ENCODE measurements at regions not wholly inside any gene's neighbourhood (a gene's known extent, or its start where the extent isn't known, plus 50 kb on each side); places are given as distances from the start of the nearest gene placed in this dataset.

DNA sequence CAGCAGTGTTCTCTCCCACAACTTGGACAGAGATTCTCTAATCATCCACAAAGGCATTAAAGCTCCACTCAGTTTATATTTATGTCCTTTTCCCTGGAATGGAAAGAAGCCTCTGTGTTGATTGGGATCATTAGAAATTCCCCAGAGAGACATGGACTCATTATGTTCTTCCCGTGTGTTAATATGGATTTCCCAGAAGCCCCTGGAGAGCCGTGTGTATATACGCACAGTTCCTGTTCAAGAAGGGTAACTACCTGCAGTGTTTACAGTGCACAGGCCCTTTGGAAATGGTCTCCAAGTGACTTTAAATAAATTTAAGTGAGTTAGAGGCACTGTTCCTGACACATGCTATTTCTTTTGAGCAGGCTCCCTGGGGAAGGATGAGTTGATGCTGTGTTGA lies 428.0 kb upstream of the TMTC1 start:
- DNase-seq (no peak), ATAC-seq (no peak)
- Mint-ChIP-seq H3K9me3 (no peaks in the 10 kb centered on the region), H3K4me3 (no peak overlapping the region), H3K4me1 (no peaks in the 10 kb centered on the region), H3K27ac (no peak overlapping the region), H3K27me3 (no peaks in the 10 kb centered on the region), H3K36me3 (ENCODE audit: low read depth) (no peaks in the 10 kb centered on the region)

DNA sequence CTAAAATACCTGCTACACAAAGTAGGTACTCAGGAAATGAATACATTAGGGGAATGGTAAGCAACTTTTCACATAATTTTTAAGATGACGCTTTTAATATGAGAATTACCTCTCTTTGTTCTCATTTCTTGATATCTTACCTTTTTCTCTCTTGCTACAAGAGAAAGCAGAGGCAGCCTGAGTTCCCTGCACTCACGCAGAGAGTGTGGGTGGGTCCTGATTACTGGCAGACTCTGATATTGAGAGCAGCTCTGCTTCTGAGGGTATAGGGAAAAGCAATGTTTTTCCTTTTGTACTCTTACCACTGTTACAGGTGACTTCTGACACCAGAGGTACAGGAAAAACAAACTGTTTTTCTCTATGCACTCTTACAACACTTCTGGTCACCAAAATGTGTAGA lies 420.2 kb upstream of the TMTC1 start:
- Mint-ChIP-seq H3K4me3 (no peak overlapping the region), H3K9me3 (no peaks in the 10 kb centered on the region), H3K27ac (no peak overlapping the region), H3K27me3 (peaks cover 9% of the 10 kb centered on the region), H3K36me3 (ENCODE audit: low read depth) (no peaks in the 10 kb centered on the region), H3K4me1 (no peaks in the 10 kb centered on the region)
- DNase-seq = no peak
- no peak for ATAC-seq

DNA sequence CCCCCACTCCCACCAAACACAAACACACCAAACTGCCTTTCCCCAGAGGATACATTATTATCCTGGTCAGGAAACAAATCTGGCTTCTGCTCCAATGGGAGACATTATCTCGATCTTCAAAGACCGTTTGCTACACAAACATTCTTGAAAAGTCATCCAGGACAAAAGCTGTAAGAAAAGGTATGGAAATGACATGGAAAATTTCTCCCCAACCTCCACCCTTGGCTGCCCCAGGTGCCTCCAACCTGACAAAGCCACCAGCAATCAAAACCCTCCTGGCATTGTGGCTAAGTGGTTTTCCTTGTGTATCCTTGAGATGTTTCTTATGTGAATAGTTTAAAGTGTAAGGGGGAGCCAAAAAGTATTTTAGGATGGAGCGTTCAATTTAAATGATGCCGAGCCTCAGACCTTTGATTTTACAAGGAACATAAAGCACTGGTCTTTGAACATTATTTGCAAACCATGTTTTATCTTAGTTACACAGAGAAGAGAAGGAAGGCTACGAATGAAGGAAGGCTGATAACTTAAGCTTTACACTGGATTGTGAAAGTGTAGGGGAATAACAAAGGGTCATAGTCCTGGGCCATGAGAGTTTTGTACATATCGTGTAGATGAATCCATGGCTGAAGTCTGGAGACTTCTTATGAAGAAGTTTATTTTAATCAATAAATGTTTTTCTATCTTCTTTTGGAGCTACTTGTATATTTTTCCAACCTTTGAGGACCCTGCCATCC lies 418.9 kb upstream of the TMTC1 start:
- no peak for ATAC-seq

DNA sequence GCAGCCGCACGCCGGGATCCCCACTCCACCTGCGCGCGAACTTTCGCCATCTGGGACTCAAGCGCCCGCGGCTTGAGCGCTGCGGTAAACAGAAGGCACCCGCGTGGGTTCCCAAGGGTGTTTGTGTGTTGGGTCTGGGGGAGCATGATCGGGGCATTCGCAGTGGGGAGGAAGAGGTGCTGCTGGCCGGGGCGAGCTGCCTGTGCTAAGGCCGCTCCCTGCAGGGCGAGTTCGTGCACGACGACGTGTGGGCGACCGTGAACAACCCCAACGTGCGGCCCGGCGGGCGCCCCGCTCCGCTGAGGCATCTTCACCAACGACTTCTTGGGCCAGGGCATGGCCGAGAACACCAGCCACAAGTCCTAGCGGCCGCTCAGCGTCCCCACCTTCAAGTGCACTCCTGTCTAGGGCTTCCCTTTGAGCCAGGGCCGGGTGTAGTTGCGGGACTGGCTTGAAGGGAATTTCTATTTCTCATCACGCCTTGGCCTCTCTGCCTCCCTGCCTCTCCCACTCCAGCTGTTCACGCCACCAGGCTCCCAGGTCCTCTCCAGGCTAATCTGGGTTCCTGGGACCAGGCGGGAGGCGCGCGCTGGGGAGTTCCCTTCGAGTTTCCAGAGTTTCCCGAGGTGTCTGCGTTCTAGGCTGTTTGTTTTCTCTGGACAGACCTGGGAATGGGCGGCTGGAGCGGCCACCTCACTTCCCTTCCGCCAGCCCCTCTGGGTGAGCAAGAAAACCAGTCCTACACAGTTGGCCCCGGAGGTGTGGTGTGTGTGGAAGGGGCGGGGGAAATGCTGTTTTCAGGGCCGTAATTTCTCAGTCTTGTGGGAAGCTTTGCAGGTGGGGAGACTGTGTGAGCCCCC lies 417.8 kb upstream of the TMTC1 start:
- DNase-seq = no peak
- ATAC-seq = no peak
- no peaks in the 10 kb centered on the region for H3K4me1 Mint-ChIP-seq
- H3K27me3 Mint-ChIP-seq = peaks cover 9% of the 10 kb centered on the region
- no peak overlapping the region for H3K4me3 Mint-ChIP-seq
- no peaks in the 10 kb centered on the region for H3K36me3 Mint-ChIP-seq (ENCODE audit: low read depth)
- no peaks in the 10 kb centered on the region for H3K9me3 Mint-ChIP-seq
- no peak overlapping the region for H3K27ac Mint-ChIP-seq

More for the DNA sequence above, 418.9 kb upstream of the TMTC1 start:
- peaks cover 9% of the 10 kb centered on the region for H3K27me3 Mint-ChIP-seq
- no peaks in the 10 kb centered on the region for H3K9me3 Mint-ChIP-seq
- no peak for DNase-seq
- H3K36me3 Mint-ChIP-seq (ENCODE audit: low read depth) = no peaks in the 10 kb centered on the region
- no peaks in the 10 kb centered on the region for H3K4me1 Mint-ChIP-seq
- no peak overlapping the region for H3K4me3 Mint-ChIP-seq
- no peak overlapping the region for H3K27ac Mint-ChIP-seq

DNA sequence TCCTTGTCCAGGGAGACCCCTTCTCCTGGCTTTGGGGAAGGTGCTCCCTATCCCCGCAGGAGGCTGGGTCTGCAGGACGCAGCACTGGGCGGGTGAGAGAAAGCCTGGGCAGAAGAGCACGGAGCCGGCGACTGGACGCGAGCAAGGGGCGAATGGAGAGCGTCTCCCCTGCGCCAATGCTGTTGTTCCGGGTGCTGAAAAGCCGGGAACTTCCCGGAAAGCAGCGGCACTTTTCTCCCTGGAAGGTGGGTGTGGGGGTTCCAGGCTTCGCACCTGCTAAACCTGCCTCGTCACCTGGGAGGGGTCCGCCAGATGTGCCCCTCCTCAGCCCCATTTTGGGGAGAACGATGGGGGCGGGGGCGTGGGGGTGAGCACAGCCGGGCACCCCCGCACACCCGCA lies 417.1 kb upstream of the TMTC1 start:
- H3K36me3 Mint-ChIP-seq (ENCODE audit: low read depth) = no peaks in the 10 kb centered on the region
- peaks cover 9% of the 10 kb centered on the region for H3K27me3 Mint-ChIP-seq
- H3K27ac Mint-ChIP-seq = no peak overlapping the region
- DNase-seq = no peak
- H3K9me3 Mint-ChIP-seq = no peaks in the 10 kb centered on the region
- no peaks in the 10 kb centered on the region for H3K4me1 Mint-ChIP-seq
- no peak overlapping the region for H3K4me3 Mint-ChIP-seq
- no peak for ATAC-seq

DNA sequence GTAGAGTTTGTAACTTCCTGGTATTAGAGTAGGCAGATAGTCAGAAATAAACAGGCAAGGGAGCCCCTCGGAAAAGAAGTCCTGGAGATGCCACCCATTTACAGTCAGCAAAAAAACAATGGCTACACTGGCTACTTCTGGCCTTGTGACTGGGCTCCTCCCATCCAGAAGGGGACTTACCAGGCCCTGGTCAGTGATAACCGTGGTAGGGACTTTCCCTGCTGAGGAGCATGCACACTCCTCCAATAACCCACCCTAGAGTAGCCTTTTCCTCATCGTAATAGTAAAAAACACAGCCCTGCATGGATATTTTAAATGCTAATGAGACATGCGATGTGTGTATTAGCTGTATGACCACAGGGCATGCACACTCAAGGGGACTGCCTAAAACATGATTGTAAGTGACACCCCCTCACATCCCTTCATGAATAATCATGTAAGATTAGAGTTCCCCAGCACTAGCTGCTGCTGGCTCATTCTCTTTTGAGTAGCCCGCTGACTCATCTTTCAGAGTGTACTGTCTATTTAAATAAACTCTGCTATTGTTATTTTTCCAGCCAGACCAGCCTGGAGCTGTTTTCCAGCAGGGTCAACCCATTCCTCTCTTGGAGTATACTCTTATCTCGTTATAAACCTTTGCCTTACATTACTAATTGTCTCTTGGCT lies 413.8 kb upstream of the TMTC1 start:
- no peak for DNase-seq
- Mint-ChIP-seq H3K9me3 (no peaks in the 10 kb centered on the region), H3K27ac (no peak overlapping the region), H3K4me1 (no peaks in the 10 kb centered on the region), H3K27me3 (peaks cover 9% of the 10 kb centered on the region), H3K4me3 (no peak overlapping the region), H3K36me3 (ENCODE audit: low read depth) (no peaks in the 10 kb centered on the region)
- no peak for ATAC-seq

DNA sequence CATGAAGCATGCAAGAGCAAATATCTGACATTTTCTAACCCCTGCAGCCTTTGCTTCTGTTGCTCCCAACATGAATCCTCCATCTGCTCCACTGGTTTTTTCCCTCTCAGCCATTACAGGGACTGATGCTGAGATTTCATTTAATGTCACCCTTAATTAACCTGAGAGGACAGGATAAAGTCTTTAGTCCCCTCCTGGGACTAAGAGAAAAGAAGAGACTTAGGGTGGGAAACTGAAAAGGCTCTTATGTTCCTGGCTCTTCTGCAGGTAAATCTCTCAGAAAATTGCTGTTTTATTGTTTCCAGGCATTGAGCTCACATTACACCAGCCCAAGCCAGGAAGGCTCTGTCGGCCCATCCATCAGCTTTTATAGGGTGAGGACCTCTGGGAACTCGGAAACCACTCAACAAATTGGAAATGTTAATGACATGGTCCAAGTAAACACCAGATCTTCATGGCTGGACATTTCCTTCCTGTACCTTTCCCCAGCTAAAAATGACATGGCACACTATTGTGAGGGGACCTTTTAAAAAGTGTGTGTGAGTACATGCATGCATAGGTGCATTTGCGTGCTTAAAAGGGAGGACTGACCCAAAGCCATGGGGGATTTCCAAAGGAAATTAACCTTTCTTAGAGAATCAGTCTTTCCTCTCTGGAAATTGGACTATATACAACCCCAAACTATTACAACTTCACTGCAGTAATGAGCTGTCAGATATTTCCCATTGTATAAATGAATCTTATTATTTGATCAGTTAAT lies 408.1 kb upstream of the TMTC1 start:
- Mint-ChIP-seq H3K4me1 (no peaks in the 10 kb centered on the region), H3K27ac (no peak overlapping the region), H3K9me3 (no peaks in the 10 kb centered on the region), H3K36me3 (ENCODE audit: low read depth) (no peaks in the 10 kb centered on the region), H3K27me3 (no peaks in the 10 kb centered on the region), H3K4me3 (no peak overlapping the region)
- ATAC-seq (no peak), DNase-seq (no peak)

DNA sequence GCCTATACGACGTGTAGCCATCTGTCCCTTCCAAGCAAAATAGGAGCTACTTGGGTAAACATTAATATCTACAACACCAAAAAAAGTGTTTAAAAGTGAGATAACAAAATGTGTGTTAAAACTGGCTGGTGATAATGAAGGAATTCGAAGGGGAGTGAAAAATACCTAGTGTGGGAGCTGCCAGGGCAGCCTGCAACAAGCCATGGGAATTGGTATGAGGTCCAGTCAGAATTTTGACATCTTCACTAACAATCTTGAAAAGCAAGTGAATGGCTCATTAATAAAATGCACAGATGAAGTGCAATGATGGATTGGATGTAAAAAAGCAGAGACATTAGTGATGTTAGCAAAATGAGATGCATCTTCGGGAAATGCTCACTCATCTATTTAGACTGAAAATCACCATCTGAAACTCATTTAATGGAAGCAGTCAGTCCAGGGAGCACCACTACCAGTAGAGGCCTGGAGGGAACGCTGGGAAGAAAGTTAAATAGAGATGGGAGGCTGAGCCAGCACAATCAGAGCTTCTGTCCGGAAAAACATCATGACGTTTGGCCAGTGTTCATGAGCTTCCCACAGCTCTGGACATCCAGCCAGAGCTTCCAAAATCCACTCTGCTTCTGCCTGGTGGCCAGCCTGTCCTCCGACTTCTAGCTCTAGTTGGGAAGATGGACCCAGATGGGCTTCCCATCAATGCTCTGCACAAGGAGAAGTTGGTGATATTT lies 405.0 kb upstream of the TMTC1 start:
- DNase-seq = no peak
- no peak for ATAC-seq
- no peaks in the 10 kb centered on the region for H3K36me3 Mint-ChIP-seq (ENCODE audit: low read depth)
- no peaks in the 10 kb centered on the region for H3K9me3 Mint-ChIP-seq
- H3K27me3 Mint-ChIP-seq = no peaks in the 10 kb centered on the region
- H3K27ac Mint-ChIP-seq = no peak overlapping the region
- no peaks in the 10 kb centered on the region for H3K4me1 Mint-ChIP-seq
- H3K4me3 Mint-ChIP-seq = no peak overlapping the region

DNA sequence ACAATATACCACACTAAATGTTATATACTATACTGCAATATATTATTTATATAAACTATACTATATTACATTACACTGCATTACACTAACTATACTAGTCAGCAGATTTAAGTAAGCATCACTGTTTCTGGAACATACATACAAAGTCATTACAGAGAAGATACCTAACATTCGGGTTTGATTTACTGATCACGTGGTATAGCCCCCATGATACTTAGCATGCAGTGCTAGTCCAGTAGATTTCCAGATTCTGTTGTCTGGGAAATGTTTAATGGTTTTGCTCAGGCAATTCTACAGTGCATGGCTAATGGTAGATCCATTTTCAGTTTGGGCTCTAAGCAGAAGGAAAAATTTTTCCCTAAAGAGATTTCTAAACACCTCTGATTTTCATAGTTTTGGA lies 403.7 kb upstream of the TMTC1 start:
- no peak for DNase-seq
- H3K36me3 Mint-ChIP-seq (ENCODE audit: low read depth) = no peaks in the 10 kb centered on the region
- H3K4me1 Mint-ChIP-seq = no peaks in the 10 kb centered on the region
- no peaks in the 10 kb centered on the region for H3K9me3 Mint-ChIP-seq
- ATAC-seq = no peak
- H3K27me3 Mint-ChIP-seq = no peaks in the 10 kb centered on the region
- no peak overlapping the region for H3K4me3 Mint-ChIP-seq
- no peak overlapping the region for H3K27ac Mint-ChIP-seq

DNA sequence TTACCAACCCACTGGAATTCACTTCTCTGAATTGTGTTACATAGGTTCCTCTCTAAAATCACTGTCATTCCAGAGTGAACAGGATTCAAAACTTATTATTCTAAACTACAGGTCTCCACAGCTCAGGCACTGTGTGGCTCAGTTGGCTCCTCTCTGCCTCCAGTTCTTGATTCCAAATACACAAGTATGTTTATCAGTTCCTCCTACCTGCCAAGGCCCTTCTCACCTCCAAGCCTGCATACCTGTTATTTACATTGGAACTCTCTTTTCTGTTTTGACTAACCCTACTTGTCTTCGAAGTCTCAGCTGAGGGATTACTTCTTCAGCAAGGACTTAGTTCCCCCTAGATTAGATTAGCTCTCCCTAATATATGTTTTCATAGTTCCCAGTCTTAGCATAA lies 397.6 kb upstream of the TMTC1 start:
- ATAC-seq = no peak
- no peaks in the 10 kb centered on the region for H3K4me1 Mint-ChIP-seq

DNA sequence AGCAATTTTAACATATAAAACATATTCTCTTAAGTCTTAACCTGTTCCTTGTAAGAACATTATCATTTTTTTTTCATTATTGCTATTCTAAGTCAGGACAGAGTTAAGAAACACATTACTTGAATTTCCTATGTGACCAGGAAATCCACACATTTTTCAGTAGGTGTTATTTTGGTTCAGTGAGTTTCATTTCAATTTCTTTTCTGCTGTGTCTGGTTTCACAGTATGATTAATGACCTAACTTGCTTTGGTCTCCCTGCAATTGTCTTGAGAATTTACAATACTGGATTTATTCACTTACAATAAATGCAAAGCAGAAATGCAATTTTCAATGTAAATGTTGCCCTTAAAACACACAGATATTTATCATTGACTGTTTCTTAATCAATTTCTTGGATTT lies 396.9 kb upstream of the TMTC1 start:
- H3K4me1 Mint-ChIP-seq = no peaks in the 10 kb centered on the region
- ATAC-seq (no peak), DNase-seq (no peak)
- H3K27me3 Mint-ChIP-seq = no peaks in the 10 kb centered on the region
- H3K4me3 Mint-ChIP-seq = no peak overlapping the region
- H3K27ac Mint-ChIP-seq = no peak overlapping the region
- H3K9me3 Mint-ChIP-seq = no peaks in the 10 kb centered on the region
- no peaks in the 10 kb centered on the region for H3K36me3 Mint-ChIP-seq (ENCODE audit: low read depth)

More for the DNA sequence above, 397.6 kb upstream of the TMTC1 start:
- no peak for DNase-seq
- Mint-ChIP-seq H3K9me3 (no peaks in the 10 kb centered on the region), H3K4me3 (no peak overlapping the region), H3K27me3 (no peaks in the 10 kb centered on the region), H3K36me3 (ENCODE audit: low read depth) (no peaks in the 10 kb centered on the region), H3K27ac (no peak overlapping the region)

DNA sequence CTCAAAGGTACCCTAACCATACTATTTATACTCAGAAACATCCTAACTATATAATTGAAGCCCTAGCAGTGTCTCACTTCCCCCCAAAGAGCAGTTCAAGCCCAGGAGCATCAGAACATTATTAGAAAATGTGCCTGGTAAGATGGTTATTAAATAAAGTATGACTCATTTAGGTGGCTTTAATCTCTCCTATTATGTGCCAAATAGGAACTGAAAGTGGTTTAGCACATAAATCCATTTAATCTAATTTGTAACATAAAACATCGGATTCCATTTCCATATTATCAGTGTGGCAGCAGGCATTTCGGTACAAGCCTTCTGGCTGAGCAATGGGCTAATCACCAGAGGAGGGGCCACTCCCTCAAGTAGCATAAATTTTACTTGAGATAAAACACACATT lies 395.2 kb upstream of the TMTC1 start:
- no peak overlapping the region for H3K27ac Mint-ChIP-seq
- no peak for ATAC-seq
- no peaks in the 10 kb centered on the region for H3K9me3 Mint-ChIP-seq
- no peak for DNase-seq
- H3K4me3 Mint-ChIP-seq = no peak overlapping the region
- no peaks in the 10 kb centered on the region for H3K36me3 Mint-ChIP-seq (ENCODE audit: low read depth)
- no peaks in the 10 kb centered on the region for H3K4me1 Mint-ChIP-seq
- no peaks in the 10 kb centered on the region for H3K27me3 Mint-ChIP-seq

DNA sequence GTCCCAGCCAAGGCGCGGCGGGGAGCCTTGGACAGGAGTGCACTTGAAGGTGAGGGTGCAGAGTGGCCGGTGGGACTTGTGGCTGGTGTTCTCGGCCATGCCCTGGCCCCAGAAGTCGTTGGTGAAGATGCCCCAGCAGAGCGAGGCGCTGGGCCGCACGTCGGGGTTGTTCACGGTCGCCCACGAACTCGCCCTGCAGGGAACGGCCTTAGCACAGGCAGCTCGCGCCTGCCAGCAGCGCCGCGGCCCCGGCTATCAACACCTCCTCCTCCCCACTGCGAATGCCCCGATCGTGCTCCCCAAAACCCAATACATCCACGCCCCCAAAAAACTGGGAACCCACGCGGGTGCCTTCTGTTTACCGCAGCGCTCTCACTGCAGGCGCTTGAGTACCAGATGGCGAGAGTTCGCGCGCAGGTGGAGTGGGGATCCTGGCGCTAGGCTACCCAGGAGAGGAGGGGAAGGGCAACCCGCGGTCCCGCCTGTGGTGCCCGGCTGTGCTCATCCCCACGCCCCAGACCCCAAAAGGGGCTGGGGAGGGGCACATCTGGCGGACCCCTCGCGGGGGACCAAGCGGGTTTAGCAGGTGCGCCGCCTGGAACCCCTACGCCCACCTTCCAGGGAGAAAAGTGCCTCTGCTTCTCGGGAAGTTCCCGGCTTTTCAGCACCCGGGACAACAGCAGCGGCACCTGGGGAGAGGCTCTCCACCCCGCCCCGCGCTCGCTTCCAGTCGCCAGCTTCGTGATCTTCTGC lies 386.3 kb upstream of the TMTC1 start:
- Mint-ChIP-seq H3K27me3 (peaks cover 13% of the 10 kb centered on the region), H3K4me1 (no peaks in the 10 kb centered on the region), H3K4me3 (no peak overlapping the region), H3K27ac (no peak overlapping the region), H3K36me3 (ENCODE audit: low read depth) (no peaks in the 10 kb centered on the region), H3K9me3 (no peaks in the 10 kb centered on the region)
- no peak for DNase-seq
- no peak for ATAC-seq

All from activated naive CD8-positive, alpha-beta T cell treated with anti-CD3 and anti-CD28 coated beads, Interleukin-2, amount 50 U/mL, for 24 hours (primary cell).